ENCODE measurements at regions not wholly inside any gene's neighbourhood (a gene's known extent, or its start where the extent isn't known, plus 50 kb on each side); places are given as distances from the start of the nearest gene placed in this dataset.

DNA sequence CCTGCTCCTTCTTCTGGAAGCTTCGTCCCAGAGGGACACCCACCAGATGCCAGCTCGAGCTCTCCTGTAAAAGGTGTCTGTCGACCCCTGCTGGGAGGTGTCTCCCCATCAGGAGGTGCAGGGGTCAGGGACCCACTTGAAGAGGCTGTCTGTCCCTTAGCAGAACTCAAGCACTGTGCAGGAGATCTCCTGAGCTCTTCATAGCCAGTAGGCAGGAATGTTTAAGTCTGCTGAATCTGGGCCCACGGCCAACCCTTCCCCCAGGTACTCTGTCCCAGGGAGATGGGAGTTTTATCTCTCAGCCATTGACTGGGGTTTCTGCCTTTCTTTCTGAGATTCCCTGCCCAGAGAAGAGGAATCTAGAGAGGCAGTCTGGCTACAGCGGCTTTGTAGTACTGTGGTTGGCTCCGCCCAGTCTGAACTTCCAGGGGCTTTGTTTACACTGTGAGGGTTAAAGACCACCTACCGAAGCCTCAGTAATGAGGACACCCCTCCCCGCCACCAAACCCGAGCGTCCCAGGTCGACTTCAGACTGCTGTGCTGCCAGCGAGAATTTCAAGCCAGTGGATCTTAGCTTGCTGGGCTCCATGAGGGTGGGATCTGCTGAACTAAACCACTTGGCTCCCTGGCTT, 1383.0 kb upstream of the TENM3 start:
- no peak for DNase-seq (ENCODE audit: extremely low read depth, low read depth, low spot score)

DNA sequence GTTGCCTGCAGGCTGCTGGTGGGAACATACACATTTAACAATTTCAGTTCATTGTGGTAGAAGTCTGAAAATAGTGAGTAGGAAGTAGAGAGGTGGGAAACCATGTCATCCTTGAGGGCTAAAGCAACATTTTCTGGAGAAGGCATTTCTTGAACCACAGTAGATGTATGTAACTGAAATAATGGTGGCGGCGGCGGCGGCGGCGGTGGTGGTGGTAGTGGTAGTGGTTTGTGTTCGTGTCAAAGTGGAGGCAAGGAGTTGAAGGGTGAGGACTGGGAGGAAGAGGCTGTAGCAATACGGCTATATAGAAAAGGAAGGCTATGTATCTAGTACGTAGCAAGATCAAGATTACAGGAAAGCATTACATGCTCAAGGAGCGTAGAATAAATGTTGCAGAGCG, 1381.6 kb upstream of the TENM3 start:
- no peak for DNase-seq (ENCODE audit: extremely low read depth, low read depth, low spot score)

DNA sequence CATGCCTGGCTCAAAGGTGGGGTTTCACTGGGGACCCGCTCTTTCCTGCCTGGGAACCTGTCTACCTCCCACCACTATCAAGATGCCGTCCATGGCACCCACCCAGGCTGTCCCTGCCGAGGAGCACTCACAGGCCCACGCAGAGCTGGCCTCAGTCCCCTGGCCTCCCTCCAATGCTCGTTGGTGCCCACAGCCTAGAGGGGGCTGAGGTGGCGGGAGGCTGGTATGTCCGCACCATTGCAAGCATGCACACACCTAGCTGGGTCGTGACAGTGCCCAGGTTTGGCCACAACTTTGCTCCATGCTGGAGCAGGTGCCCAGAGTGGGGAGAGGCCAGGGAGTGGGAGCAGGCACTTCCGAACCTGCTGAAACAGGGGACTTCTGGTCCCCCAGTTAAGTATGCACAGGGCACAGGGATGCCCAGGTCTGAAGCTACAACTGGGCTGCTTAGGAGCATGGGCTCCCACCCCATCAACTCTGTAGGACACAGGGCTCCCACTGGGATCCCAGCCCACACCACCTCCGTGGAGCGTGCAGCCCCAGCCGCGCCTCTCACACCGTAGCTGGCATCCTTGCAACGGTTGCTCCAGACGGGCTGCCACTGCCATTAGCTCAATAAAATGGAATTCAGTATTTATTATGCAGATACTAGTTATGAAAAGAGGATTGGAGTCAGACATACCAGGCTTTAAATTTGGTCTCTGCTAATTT, 1376.1 kb upstream of the TENM3 start:
- DNase-seq (ENCODE audit: extremely low read depth, low read depth, low spot score), result no peak

DNA sequence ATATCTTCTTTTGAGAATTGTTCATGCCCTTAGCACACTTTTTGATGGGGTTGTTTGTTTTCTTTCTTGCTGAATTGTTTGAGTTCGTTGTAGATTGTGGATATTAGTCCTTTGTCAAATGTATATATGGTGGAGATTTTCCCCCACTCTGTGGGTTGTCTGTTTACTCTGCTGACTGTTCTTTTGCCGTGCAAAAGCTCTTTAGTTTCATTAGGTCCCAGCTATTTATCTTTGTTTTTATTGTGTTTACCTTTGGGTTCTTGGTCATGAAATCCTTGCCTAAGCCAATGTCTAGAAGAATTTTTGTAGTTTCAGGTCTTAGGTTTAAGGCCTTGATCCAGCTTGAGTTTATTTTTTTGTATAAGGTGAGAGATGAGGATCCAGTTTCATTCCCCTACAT, 1372.6 kb upstream of the TENM3 start:
- no peak for DNase-seq (ENCODE audit: extremely low read depth, low read depth, low spot score)

DNA sequence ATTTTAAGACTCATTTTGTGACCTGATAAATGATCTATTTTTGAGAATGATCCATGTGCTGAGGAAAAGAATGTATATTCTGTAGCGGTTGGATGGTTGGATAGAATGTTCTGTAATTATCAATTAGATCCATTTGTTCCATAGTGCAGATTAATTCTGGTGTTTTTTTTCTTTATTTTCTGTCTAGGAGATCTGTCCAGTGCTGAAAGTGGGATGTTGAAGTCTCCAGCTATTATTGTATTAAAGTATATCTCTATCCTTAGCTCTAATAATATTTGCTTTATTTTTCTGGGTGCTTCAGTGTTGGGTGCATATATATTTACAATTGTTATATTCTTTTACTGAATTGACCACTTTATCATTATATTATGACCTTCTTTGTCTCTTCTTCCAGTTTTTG, 1344.9 kb upstream of the TENM3 start:
- no peak for DNase-seq (ENCODE audit: extremely low read depth, low read depth, low spot score)

DNA sequence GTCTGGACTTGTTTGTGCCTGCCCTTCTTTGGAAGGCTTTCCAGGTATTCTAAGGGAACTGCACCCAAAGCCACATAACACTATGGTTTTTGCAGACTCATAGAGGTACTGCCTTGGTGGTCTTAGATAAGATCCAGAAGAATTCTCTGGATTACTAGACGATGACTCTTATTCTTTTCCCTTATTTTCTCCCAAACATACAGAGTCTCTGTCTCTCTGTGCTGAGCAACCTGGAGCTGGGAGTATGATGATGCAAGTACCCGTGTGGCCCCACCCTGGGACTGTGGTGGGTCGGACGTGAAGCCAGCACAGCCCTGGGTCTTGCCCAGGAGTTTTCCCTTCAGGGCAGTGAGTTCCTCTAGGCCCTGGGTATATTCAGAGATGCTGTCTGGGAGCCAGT, 1342.4 kb upstream of the TENM3 start:
- DNase-seq (ENCODE audit: extremely low read depth, low read depth, low spot score), result no peak

DNA sequence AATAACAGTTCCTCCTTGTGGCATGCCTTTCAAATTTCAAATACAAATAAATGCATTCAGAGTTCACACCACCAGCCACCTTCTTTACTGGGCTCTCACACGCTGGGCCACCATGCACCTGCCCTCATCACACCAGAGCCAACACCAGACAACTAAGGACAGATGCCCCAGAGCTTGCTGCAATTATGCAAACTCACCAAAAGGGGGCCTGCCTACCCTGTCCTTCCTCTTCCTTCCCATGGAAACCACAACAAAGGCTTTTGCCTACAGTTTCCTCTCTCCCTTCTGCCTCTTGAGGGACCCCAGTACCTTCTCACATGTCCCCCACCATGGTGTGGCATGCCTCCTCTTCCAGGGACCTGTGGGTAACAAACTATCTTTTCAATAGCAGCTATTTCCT, 1333.9 kb upstream of the TENM3 start:
- DNase-seq (ENCODE audit: extremely low read depth, low read depth, low spot score), result no peak

DNA sequence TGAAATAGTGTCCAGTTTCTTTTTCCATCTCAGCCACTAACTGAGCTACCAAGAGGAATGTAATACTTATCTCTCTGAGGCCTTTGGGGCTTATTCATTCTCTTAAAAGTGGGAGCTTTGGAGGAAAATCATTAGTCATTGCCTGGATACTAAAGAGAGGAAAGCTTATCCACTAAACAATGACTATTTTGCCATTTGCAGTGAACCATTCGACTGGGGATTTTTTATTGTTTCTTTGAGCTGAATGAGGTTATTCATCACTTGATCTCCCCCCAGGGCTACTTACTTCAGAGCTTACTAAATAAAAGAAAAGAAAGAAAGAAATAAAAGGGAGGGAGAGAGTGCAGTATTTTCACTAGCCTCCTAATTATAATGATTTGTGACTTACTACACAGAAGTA, 1329.5 kb upstream of the TENM3 start:
- DNase-seq (ENCODE audit: extremely low read depth, low read depth, low spot score), result no peak

DNA sequence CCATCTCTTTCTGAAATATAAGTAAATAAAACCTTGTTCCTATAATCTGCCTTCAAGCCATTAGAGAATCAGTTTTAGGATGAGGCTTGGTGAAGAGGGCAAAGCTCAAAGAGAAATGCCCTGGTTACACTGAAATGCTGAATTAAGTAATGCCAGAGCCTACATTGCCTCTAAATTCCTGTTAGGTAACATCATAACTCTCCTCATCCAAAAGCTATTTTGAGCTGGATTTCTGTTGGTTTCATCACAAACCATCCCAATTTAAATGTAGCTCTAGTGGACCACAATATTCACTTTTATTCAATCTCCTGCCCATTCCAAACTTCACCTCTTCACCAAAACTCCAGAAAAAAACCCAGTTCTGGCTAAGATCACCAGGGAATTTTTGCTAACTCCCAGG, 1319.7 kb upstream of the TENM3 start:
- DNase-seq (ENCODE audit: extremely low read depth, low read depth, low spot score), result no peak

DNA sequence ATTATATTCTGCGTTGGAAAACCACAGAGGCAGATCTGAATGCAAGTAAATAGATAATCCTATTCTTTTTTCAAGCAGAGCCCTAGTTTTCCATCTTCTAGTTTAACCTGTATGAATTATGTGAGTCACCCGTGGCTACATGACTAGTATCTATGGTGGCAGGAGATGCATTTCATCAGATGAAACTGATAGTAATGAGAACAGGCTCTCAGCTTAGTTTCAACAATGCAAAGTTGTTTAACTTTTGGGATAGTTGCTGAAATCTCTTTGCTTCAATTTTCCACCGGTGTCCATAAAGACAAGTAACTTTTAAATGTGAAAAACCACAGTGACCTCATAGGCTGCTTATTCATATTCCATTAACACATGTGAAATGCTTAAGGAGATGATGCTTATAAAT, 1317.4 kb upstream of the TENM3 start:
- no peak for DNase-seq (ENCODE audit: extremely low read depth, low read depth, low spot score)

DNA sequence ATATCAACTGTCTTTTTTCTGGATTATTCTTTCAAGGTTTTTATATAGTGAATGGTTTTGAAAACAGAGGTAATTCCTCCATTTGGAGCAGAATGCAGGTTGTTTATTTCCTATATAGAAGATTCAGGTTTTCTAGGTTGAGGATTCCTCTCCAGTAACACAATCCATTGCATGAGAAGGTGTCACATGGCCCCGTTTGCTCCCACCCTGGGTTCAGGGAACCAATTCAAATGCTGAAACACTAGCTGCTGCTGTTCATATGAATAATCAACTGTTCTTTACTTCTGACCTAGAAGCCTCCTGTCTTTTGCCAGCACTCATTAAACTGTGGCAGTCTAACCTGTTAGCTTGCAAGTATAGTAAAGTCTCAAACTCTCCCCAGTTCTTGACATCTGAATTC, 1316.9 kb upstream of the TENM3 start:
- DNase-seq (ENCODE audit: extremely low read depth, low read depth, low spot score), result no peak

DNA sequence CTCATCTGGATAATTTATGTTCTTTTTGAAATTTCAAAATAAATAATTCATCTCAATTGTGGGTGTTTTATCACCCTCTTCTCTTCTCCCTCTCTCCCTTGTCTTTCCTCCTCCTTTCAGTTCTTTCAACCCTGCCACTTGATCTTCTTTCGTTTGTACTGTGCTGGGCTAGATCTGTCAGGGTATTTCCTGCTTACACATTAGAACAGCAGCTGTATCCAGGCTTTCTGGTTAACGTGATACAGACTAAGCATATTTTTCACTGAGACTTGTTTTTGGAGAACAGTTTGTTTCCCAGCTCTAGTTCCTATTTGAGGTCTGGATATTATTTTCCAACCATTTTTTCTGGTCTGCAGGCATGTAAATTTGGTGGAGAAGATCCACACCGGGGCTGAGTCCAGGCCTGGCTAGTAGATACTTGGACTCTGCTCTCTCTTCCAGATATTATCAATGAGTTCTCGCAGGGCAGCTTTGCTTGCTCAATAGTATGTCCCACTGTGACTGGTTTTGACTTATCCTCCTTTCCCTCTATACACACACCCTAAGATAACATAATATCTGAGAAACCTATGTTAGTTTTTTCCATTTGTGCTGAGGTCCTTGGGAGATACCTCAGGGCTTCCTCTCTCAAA, 1310.7 kb upstream of the TENM3 start:
- DNase-seq (ENCODE audit: extremely low read depth, low read depth, low spot score), result no peak

DNA sequence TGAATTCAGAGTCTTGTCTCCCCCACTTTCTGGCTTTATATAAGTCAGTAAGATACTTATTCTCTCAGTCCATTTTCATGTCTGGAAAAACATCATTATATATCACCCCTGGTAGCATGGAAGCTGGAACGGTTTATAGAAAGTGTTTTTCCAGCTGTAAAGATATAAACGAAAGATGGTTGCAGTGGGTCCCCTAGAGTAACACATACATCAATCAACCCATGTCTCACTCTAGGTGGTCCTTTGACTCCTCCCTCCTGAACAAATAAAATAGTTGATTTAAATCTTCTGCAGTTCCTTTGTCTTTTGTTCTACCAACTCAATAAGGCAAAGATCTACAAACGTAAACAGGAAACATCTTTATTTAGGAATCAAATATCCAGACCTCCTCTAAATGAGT, 1306.1 kb upstream of the TENM3 start:
- no peak for DNase-seq (ENCODE audit: extremely low read depth, low read depth, low spot score)

DNA sequence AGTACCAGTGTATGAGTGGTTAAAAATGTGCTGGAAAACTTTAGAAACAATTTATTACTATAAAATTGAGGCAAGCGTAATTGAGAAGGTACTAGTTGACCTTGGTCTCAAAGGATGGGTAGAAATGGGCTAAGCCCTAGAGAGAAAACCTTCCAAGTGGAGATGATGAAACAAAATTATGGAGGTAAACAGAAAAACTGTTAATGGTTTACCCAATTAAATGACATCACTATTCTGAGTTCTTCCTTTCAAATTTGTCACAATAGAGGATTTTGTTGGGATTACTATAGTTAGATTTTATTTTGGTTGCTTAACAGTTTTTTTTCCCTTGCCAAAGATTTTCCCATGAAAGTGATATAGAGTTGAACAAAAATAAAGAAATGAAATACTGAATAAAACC, 1302.5 kb upstream of the TENM3 start:
- DNase-seq (ENCODE audit: extremely low read depth, low read depth, low spot score), result no peak

DNA sequence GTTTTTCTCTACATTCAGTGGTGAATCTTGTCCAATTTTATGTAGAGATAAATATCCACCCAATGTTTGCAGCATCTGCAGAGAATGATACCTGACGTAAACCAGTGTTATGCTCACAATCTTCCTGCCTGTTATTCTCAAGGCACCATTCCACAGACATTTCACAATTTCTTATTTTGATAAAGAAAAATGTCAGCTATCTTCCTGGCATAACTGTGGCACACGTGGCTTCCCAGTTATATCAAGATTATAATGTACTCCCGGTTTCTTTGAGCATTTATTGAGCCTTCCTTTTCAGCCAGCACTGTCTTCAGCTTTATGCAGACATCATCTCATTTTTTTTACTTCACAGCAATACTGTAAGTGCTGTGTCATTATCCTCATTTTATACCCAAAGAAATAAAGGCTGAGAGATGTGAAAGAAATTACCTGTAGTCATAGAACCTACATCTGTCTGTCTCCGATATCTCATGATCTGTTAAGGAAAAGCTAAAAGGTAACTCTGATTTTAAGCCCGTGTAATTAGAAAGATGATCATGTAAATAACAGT, 1300.8 kb upstream of the TENM3 start:
- DNase-seq (ENCODE audit: extremely low read depth, low read depth, low spot score), result no peak

DNA sequence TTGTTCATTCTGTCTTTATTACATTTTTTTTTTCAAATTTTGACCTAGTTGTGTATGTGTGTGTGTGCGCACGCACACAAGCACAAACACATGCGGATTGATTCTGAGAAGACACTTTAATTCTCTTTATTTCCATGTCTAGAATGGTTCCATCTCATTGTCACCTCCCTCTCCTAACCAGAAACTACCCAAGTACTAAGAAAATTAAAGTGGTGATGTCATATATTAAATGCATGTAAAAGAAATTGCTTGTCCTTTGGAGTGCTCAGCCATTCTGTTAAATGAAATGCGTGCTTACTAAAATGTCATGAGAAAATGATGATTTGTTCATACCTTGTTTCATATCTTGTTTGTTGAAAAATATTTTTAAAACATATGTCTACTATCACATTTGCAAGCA, 1297.0 kb upstream of the TENM3 start:
- no peak for DNase-seq (ENCODE audit: extremely low read depth, low read depth, low spot score)

DNA sequence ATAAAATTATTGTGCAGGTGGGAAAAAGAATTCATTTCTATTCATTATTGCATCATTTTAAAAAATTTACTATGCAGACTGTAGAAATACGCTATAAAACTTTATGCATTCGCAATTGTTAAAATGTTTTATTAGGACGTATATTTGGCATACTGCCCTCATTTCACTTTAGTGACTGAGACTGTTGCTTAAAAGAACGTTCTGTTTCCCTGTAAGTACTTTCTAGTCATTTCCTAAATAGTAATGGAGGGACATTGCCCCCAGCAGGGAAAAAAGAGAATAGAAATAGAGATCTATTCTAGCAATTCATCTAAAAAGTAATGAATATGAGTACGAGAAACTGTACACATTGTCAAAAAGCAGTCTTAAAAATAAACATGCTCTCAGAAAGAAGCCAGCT, 1295.8 kb upstream of the TENM3 start:
- DNase-seq (ENCODE audit: extremely low read depth, low read depth, low spot score), result no peak

DNA sequence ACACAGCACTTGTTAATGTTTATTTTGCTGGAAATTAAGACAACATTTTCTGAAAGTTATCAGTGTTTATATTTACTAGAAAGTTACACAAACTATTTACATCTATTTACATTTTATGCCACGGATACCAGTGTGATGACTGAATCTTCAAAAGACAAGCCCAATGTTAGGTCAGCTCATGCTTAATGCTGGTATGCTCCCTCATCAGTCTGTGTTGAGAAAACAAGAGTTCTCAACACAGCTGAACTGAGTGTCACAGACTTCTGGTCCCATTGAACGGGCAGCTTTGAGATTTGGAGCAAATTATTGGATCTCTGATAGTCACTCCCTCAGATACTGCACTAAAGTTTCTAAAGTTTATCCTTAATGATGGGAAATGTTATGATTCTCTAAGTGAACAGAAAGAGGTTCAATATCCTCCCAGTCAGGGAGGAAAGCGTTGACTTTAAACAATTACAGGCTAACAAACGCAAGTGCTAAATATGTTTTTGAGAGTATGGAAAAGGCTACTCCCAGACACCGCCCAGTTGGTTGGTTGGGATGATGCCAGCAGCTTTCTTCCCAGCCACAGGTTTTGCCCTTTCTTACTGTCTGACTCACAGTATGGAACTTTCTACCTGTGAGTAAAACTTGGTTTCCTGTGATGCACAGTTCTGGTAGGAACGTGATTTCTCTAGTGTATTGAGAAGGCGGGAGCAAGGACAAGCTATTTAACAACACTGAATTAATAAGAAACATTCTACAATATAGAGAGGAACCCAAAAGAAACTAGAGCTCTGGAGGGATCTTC, 1293.6 kb upstream of the TENM3 start:
- DNase-seq (ENCODE audit: extremely low read depth, low read depth, low spot score), result no peak

DNA sequence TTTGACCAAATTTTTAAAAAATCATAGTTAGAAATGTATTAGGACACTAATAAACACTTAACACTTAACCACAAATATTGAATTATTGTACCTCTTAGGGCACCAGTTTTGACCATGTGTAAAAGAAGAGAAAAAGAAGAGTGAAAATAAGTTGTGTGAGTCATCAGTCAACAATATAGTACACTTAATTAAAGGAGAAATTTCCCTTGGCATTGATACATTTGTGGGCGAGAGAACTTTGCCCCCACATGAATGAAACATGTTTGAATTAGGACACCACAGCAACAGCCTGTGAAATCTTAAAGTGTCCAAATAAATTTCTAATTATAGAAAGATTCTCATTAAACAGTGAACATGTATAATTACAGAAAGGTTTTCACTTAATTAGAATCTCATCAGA, 1292.8 kb upstream of the TENM3 start:
- no peak for DNase-seq (ENCODE audit: extremely low read depth, low read depth, low spot score)

DNA sequence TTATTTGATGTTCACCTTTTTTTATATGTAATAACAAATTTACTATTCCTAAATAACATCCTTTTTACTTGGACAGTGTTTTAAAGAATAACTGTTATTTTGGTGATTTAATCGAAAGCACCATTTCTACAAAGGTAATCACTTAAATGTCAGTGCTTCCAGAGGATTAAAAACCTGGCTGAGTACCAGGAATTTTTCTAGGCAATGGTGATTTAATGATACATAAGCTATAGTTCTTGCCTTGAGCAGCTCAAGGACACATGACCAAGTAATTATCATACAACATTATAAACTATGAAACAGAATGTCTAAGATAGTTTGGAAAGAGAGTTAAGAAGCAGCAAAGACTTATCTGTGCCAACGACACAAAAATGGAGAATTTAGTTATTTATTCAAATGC, 1291.9 kb upstream of the TENM3 start:
- DNase-seq (ENCODE audit: extremely low read depth, low read depth, low spot score), result no peak

DNA sequence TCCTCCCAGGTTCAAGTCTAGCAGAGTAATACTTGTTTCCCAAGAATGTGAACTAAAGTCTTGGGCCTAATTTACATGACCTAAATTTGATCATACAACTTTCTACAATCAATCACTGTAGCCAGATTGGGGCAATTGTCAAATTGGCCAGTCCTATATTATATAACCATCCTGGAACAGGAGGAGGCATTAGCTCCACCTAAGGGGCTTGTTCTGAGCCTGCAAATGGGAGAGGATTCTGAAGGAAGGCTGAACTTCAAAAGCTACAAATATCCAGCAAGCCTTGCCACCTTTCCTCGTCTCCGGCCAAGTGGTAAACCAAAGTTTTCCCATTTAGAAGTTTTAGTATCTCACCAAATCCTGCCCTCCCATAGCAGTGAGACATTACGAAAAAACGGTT, 1289.6 kb upstream of the TENM3 start:
- DNase-seq (ENCODE audit: extremely low read depth, low read depth, low spot score), result no peak
